Transverse colon (tissue), 4 donors: ENCODE measurements at regions not wholly inside any gene's neighbourhood (a gene's known extent, or its start where the extent isn't known, plus 50 kb on each side); places are given as distances from the start of the nearest gene placed in this dataset.

Source experiments
- DNase-seq: peaks from one replicate; pipeline ENCODE4 v3.0.0-alpha.2; 2019
- H3K27ac ChIP-seq, 4 donors: fragments of 200-600 bp; sonication (generic); 2 replicates each; pipeline ENCODE4 v1.5.1; 2016 to 2018; ENCODE audit warnings: inconsistent platforms in 4 of 4
- H3K27me3 ChIP-seq: fragments of 200-600 bp; sonication (generic); 2 replicates; pipeline ENCODE4 v1.5.1; 2017; ENCODE audit warnings: inconsistent platforms
- H3K36me3 ChIP-seq, 4 donors: fragments of 200-600 bp; sonication (generic); 2 replicates each; pipeline ENCODE4 v1.5.1; 2017 to 2019; ENCODE audit warnings: inconsistent platforms in 4 of 4
- H3K4me1 ChIP-seq, 4 donors: fragments of 200-600 bp; sonication (generic); 2 replicates each; pipeline ENCODE4 v1.5.1; 2017 to 2020; ENCODE audit warnings: inconsistent platforms in 4 of 4
- H3K4me3 ChIP-seq, 4 donors: fragments of 200-600 bp; sonication (generic); 1 replicate in 1 of 4; 2 replicates in 3 of 4; pipeline versions ENCODE4 v1.5.1 to v1.6.1; 2017 to 2019; ENCODE audit warnings: inconsistent platforms in 4 of 4
- H3K9me3 ChIP-seq, 2 donors: fragments of 200-600 bp; sonication (generic); 2 replicates each; pipeline ENCODE4 v1.5.1; 2017 to 2019; ENCODE audit warnings: inconsistent platforms in 2 of 2
- EP300 ChIP-seq: sonication (generic); formaldehyde crosslinking; IDR thresholded peaks from one replicate; pipeline ENCODE4 v1.6.1; 2017; ENCODE audit warnings: antibody characterized with exemption, low read depth
- POLR2A ChIP-seq: fragments of 450-650 bp; IDR thresholded peaks from one replicate; pipeline ENCODE4 v1.6.1; 2016; ENCODE audit warnings: antibody characterized with exemption, mild to moderate bottlenecking, moderate library complexity
- POLR2AphosphoS5 ChIP-seq, 3 donors: sonication (generic); formaldehyde crosslinking; IDR thresholded peaks; one replicate each; pipeline ENCODE4 v1.6.1; 2016; ENCODE audit warnings: antibody characterized with exemption in 3 of 3
- WGBS, 2 donors: methylation state at CpG; one replicate each; pipeline ENCODE4 v1.1.5; 2018; ENCODE audit warnings: low coverage in 1 of 2; 5-methylcytosine and 5-hydroxymethylcytosine counted together
- in situ Hi-C, 4 donors: fragments of 200-750 bp; cut with MboI; loops; one replicate each; pipeline versions ENCODE4 v1.15.0 to v1.15.1; 2017; ENCODE audit warnings: low sequenced_read_pairs in 3 of 4, low pct_ligation_motif_present in 1 of 4, low pct_unique_long_range_greater_than_20kb in 1 of 4
- intact Hi-C: fragments of 100-400 bp; cut with DNase I; formaldehyde crosslinking; loops from one replicate; pipeline ENCODE4 v1.15.1; 2023; ENCODE audit warnings: low total_unique reads
- TF ChIP-seq, protein P1 (sequence below), 5 experiments: fragments of 200-600 bp in 3 of 5; fragments of 450-650 bp in 2 of 5; sonication (generic) in 3 of 5; IDR thresholded peaks; 1 replicate in 2 of 5; 2 replicates in 3 of 5; pipeline ENCODE4 v1.5.1; 2016 to 2017; ENCODE audit warnings: antibody characterized with exemption in 5 of 5, inconsistent platforms in 3 of 5, mild to moderate bottlenecking in 2 of 5, moderate library complexity in 1 of 5

DNA sequence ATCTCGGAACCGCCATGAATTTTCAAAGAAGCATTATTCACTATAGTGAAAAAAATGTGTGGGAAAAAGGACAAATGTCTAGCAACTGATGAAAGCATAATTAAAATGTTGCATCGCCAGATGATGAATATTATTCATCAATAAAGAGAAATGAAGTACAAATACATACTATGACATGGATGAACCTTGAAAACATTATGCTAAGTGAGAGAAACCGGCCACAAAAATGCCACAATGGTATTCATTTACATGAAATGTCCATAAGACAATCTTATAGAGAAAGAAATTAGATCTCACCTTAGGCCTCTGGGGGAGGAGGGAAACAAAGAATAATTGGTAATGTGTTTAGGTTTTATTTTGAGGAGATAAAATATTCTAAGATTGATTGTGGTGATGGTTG is 645.0 kb downstream of the EFNB2 start:
- no peak for TF ChIP-seq POLR2A
- TF ChIP-seq, protein P1, sequence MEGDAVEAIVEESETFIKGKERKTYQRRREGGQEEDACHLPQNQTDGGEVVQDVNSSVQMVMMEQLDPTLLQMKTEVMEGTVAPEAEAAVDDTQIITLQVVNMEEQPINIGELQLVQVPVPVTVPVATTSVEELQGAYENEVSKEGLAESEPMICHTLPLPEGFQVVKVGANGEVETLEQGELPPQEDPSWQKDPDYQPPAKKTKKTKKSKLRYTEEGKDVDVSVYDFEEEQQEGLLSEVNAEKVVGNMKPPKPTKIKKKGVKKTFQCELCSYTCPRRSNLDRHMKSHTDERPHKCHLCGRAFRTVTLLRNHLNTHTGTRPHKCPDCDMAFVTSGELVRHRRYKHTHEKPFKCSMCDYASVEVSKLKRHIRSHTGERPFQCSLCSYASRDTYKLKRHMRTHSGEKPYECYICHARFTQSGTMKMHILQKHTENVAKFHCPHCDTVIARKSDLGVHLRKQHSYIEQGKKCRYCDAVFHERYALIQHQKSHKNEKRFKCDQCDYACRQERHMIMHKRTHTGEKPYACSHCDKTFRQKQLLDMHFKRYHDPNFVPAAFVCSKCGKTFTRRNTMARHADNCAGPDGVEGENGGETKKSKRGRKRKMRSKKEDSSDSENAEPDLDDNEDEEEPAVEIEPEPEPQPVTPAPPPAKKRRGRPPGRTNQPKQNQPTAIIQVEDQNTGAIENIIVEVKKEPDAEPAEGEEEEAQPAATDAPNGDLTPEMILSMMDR (IDR thresholded peaks at IDR 0.05): no peak
- no peak for TF ChIP-seq EP300
- no peak for TF ChIP-seq POLR2AphosphoS5 (IDR thresholded peaks at IDR 0.05)

DNA sequence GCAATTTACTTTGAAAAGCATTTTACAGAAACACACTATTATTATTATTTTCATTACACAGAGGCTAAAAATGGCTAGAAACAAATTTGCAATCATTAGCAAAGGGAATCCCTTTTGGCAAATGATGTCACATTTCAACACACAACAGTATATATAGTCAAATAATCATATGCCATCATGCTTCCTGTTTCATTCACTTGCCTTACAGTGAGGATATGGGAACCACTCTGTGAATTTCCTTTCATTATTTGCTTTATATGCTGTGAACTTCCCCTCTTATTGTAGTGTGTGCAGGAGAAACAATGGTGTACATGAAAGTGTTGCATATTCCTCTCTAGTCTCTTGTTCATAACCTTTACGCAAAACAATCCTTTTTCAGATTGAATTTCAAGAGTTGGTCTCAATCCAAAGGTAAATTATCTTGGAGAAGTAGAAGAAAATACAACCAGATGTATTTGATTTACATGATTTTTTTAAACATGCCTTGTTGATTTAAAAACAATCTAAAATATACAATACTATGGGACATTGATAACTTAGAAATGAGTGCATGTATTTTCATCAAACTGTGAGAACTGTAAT is 657.3 kb downstream of the EFNB2 start:
- 79 to 95% methylated on average over 1 of the region's 1 CpG for WGBS, 2 donors
- in situ Hi-C loops: no loop called here

More for the DNA sequence above, 645.0 kb downstream of the EFNB2 start:
- Histone ChIP-seq H3K36me3 (no peaks in the 10 kb centered on the region), H3K9me3 (no peaks in the 10 kb centered on the region), H3K27me3 (no peaks in the 10 kb centered on the region), H3K27ac (no peak overlapping the region), H3K4me3 (no peak overlapping the region), H3K4me1 (no peaks in the 10 kb centered on the region)
- in situ Hi-C loops: no loop called here
- intact Hi-C loops: no loop called here
- no peak for DNase-seq
- 87 to 98% methylated on average over 4 of the region's 4 CpGs for WGBS, 2 donors

DNA sequence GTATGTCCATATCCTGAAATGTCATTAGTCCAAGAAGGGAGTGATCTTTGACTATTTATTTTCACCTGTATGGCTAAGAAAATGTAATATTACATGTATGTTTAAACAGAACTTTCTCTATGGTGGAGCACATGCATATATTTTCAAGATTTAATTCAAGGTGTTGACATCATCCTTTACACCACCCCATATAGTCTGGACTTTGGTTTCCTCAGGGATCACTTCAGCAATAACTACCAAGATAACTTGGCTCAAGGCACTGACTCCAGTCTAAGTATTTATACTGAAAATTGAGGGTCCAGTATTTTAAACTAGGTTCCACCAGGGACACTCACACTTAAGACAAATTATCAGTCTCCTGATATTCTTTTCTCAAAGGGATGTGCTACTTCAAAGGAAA is 660.6 kb downstream of the EFNB2 start:
- Histone ChIP-seq H3K36me3 (no peaks in the 10 kb centered on the region), H3K9me3 (no peaks in the 10 kb centered on the region), H3K27me3 (no peaks in the 10 kb centered on the region), H3K4me3 (no peak overlapping the region), H3K4me1 (no peaks in the 10 kb centered on the region), H3K27ac (no peak overlapping the region)
- intact Hi-C loops (loop anchor here (5.0 kb wide), 1 partner anchor 1423 kb away; no protein-coding TSS in a partner anchor), in situ Hi-C loops (no loop called here)
- no peak for DNase-seq
- TF ChIP-seq EP300 (no peak), POLR2A (no peak), POLR2AphosphoS5 (IDR thresholded peaks at IDR 0.05) (no peak)
- TF ChIP-seq, protein P1 (IDR thresholded peaks at IDR 0.05): no peak

More for the DNA sequence above, 657.3 kb downstream of the EFNB2 start:
- no peak overlapping the region for H3K4me3 ChIP-seq
- no peak for TF ChIP-seq POLR2AphosphoS5 (IDR thresholded peaks at IDR 0.05)
- TF ChIP-seq POLR2A: no peak
- TF ChIP-seq, protein P1 (IDR thresholded peaks at IDR 0.05): no peak
- no peak for TF ChIP-seq EP300
- intact Hi-C loops: no loop called here
- no peak overlapping the region for H3K27ac ChIP-seq
- H3K36me3 ChIP-seq: no peaks in the 10 kb centered on the region
- no peaks in the 10 kb centered on the region for H3K9me3 ChIP-seq
- H3K4me1 ChIP-seq: no peaks in the 10 kb centered on the region
- no peak for DNase-seq
- no peaks in the 10 kb centered on the region for H3K27me3 ChIP-seq

DNA sequence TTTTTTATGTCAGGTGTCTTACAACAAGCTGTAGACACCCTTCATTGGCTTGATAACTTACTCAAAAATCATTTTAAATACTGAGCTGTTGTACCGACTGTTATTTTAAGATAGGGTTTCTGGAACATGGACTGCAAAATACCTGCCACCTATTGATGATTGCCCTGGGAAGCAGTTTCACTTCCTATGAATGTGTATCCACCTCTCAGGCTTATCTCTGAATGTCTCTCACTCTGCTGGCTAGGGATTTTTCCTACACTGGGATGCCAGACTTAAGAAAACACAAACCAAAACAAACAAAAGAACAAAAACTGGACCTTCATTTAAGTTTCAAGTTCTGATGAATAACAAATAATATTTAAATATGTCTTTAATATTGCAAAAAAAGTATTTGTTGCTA is 663.7 kb downstream of the EFNB2 start:
- H3K27me3 ChIP-seq: no peaks in the 10 kb centered on the region
- in situ Hi-C loops: no loop called here
- no peaks in the 10 kb centered on the region for H3K4me1 ChIP-seq
- TF ChIP-seq EP300: no peak
- TF ChIP-seq POLR2A: no peak
- TF ChIP-seq POLR2AphosphoS5 (IDR thresholded peaks at IDR 0.05): no peak
- TF ChIP-seq, protein P1 (IDR thresholded peaks at IDR 0.05): no peak
- no peak overlapping the region for H3K4me3 ChIP-seq
- WGBS, 2 donors: 88 to 91% methylated on average over 1 of the region's 1 CpG
- H3K36me3 ChIP-seq: no peaks in the 10 kb centered on the region
- no peak overlapping the region for H3K27ac ChIP-seq
- no peak for DNase-seq
- intact Hi-C loops: loop anchor here (5.0 kb wide), 1 partner anchor 1419 kb away; no protein-coding TSS in a partner anchor
- no peaks in the 10 kb centered on the region for H3K9me3 ChIP-seq
